HEK293 (cell line): ENCODE measurements at regions not wholly inside any gene's neighbourhood (a gene's known extent, or its start where the extent isn't known, plus 50 kb on each side); places are given as distances from the start of the nearest gene placed in this dataset.
"Not testable (repeated sequence)": the region's sequence is repeated elsewhere in the genome, so short reads cannot be mapped to it uniquely, and the experiment has no call there.

Source experiments
- CTCF ChIA-PET: fragments of 350-600 bp; formaldehyde crosslinking; extraction: SDS; loops from one replicate; lab custom pipeline; 2021; ENCODE audit warnings: antibody characterized with exemption; lab: Yijun Ruan, JAX
- POLR2A ChIA-PET: fragments of 300-600 bp; formaldehyde crosslinking; extraction: SDS; loops from one replicate; lab custom pipeline; 2020; ENCODE audit warnings: antibody characterized with exemption, inconsistent platforms; lab: Yijun Ruan, JAX
- H3K27ac ChIP-seq: fragments of 200-500 bp; sonication (Bioruptor generic); 2 replicates; pipeline ENCODE4 v1.5.1; 2014; ENCODE audit warnings: low read depth, low read length, control low read depth, inconsistent platforms; ENCODE audit errors: extremely low read depth
- H3K36me3 ChIP-seq, 2 experiments: fragments of 200-500 bp in 1 of 2; sonication (Bioruptor generic) in 1 of 2; 1 replicate in 1 of 2; 2 replicates in 1 of 2; pipeline ENCODE4 v1.5.1; 2014 to 2017; ENCODE audit warnings: inconsistent platforms in 2 of 2, low read length in 2 of 2; ENCODE audit not compliant: control insufficient read depth in 2 of 2, insufficient read depth in 1 of 2
- H3K4me1 ChIP-seq: fragments of 200-500 bp; sonication (Bioruptor generic); 2 replicates; pipeline ENCODE4 v1.5.1; 2014; ENCODE audit warnings: mild to moderate bottlenecking, low read length, inconsistent platforms; ENCODE audit not compliant: control insufficient read depth, insufficient read depth
- H3K4me3 ChIP-seq: 2 replicates; pipeline ENCODE4 v1.5.1; 2011; ENCODE audit warnings: low read depth, mild to moderate bottlenecking, control low read depth, low read length, moderate library complexity
- H3K9me3 ChIP-seq: fragments of 200-500 bp; sonication (Bioruptor generic); 2 replicates; pipeline ENCODE4 v1.5.1; 2014; ENCODE audit warnings: low read depth, low read length, inconsistent platforms; ENCODE audit not compliant: control insufficient read depth, insufficient read depth

- H3K27ac ChIP-seq, H3K36me3 ChIP-seq, H3K4me3 ChIP-seq, H3K4me1 ChIP-seq, CTCF ChIA-PET, H3K9me3 ChIP-seq, POLR2A ChIA-PET: not testable (repeated sequence)
These were observed 111.5 kb upstream of the POTEB3 start for GRCh38 chr15:21551809-21552208.

GRCh38 chr15:21546182-21546903 is 106.0 kb upstream of the POTEB3 start:
- CTCF ChIA-PET, H3K36me3 ChIP-seq, H3K27ac ChIP-seq, H3K9me3 ChIP-seq, H3K4me1 ChIP-seq, H3K4me3 ChIP-seq, POLR2A ChIA-PET: not testable (repeated sequence)

GRCh38 chr15:21532785-21533184 is 92.5 kb upstream of the POTEB3 start:
- H3K9me3 ChIP-seq, H3K4me3 ChIP-seq, POLR2A ChIA-PET, H3K36me3 ChIP-seq, H3K4me1 ChIP-seq, CTCF ChIA-PET, H3K27ac ChIP-seq: not testable (repeated sequence)

GRCh38 chr15:21516248-21516647 is 75.9 kb upstream of the POTEB3 start:
- POLR2A ChIA-PET, H3K4me1 ChIP-seq, H3K9me3 ChIP-seq, CTCF ChIA-PET, H3K36me3 ChIP-seq, H3K27ac ChIP-seq, H3K4me3 ChIP-seq: not testable (repeated sequence)

- H3K4me3 ChIP-seq, H3K36me3 ChIP-seq, H3K9me3 ChIP-seq, POLR2A ChIA-PET, H3K4me1 ChIP-seq, H3K27ac ChIP-seq, CTCF ChIA-PET: not testable (repeated sequence)
These were observed 75.0 kb upstream of the POTEB3 start for GRCh38 chr15:21515296-21515695.

- H3K9me3 ChIP-seq, POLR2A ChIA-PET, CTCF ChIA-PET, H3K27ac ChIP-seq, H3K4me1 ChIP-seq, H3K4me3 ChIP-seq, H3K36me3 ChIP-seq: not testable (repeated sequence)
These were observed 62.7 kb upstream of the POTEB3 start for GRCh38 chr15:21503021-21503420.
